Tibial nerve (tissue), 4 donors: ENCODE measurements at regions not wholly inside any gene's neighbourhood (a gene's known extent, or its start where the extent isn't known, plus 50 kb on each side); places are given as distances from the start of the nearest gene placed in this dataset.

Experiments used
- DNase-seq, 2 donors: peaks; one replicate each; pipeline ENCODE4 v3.0.0-alpha.2; 2019; ENCODE audit warnings: low spot score in 2 of 2
- H3K27ac ChIP-seq, 4 donors: fragments of 200-600 bp; sonication (generic) in 3 of 4; one replicate each; pipeline ENCODE4 v1.5.1; 2017 to 2019; ENCODE audit warnings: mild to moderate bottlenecking in 1 of 4
- H3K27me3 ChIP-seq, 2 donors: fragments of 200-600 bp; sonication (generic) in 1 of 2; one replicate each; pipeline versions ENCODE4 v1.5.1 to v1.6.0; 2017 to 2019
- H3K36me3 ChIP-seq, 3 donors: fragments of 200-600 bp; sonication (generic); one replicate each; pipeline ENCODE4 v1.5.1; 2018 to 2019
- H3K4me1 ChIP-seq, 4 donors: fragments of 200-600 bp; sonication (generic) in 3 of 4; one replicate each; pipeline ENCODE4 v1.5.1; 2017 to 2019
- H3K4me3 ChIP-seq, 4 donors: fragments of 200-600 bp; sonication (generic) in 3 of 4; one replicate each; pipeline ENCODE4 v1.5.1; 2017 to 2019; ENCODE audit warnings: mild to moderate bottlenecking in 1 of 4, moderate library complexity in 1 of 4
- H3K9me3 ChIP-seq, 4 donors: fragments of 200-600 bp; sonication (generic) in 3 of 4; one replicate each; pipeline ENCODE4 v1.5.1; 2017 to 2019
- EP300 ChIP-seq, 2 donors: sonication (generic); formaldehyde crosslinking; IDR thresholded peaks; one replicate each; pipeline ENCODE4 v1.6.1; 2017; ENCODE audit warnings: antibody characterized with exemption in 2 of 2, mild to moderate bottlenecking in 1 of 2
- POLR2A ChIP-seq, 2 donors: fragments of 450-650 bp; IDR thresholded peaks; one replicate each; pipeline ENCODE4 v1.6.1; 2017; ENCODE audit warnings: antibody characterized with exemption in 2 of 2, mild to moderate bottlenecking in 2 of 2, moderate library complexity in 2 of 2
- WGBS, 2 donors: methylation state at CpG; one replicate each; pipeline ENCODE4 v1.1.5; 2018; 5-methylcytosine and 5-hydroxymethylcytosine counted together
- TF ChIP-seq, protein P1 (sequence below), 5 experiments: fragments of 200-600 bp in 3 of 5; fragments of 450-650 bp in 2 of 5; sonication (generic) in 3 of 5; IDR thresholded peaks; one replicate each; pipeline ENCODE4 v1.5.1; 2016 to 2019; ENCODE audit warnings: antibody characterized with exemption in 5 of 5, mild to moderate bottlenecking in 3 of 5, moderate library complexity in 2 of 5

DNA sequence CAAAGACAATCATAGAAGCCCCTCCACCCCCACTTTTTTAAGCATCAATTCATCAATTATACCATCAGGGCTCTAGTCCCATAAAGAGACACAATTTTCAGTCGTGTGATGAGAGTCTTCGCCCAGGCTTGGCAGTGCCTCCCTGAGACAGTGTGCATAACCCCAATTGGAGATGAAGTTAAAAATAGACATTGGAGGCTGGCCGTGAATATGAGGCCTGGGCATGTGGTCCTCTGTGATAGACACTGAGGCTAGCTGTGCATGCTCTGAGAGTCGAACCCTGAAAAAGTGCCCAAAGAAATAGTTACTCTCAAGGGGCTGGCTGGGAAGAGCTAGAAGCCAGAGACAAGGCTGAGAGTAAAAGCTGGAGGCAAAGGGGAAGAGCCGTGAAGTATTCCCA is 248.6 kb upstream of the NR4A3 start:
- TF ChIP-seq, protein P1, sequence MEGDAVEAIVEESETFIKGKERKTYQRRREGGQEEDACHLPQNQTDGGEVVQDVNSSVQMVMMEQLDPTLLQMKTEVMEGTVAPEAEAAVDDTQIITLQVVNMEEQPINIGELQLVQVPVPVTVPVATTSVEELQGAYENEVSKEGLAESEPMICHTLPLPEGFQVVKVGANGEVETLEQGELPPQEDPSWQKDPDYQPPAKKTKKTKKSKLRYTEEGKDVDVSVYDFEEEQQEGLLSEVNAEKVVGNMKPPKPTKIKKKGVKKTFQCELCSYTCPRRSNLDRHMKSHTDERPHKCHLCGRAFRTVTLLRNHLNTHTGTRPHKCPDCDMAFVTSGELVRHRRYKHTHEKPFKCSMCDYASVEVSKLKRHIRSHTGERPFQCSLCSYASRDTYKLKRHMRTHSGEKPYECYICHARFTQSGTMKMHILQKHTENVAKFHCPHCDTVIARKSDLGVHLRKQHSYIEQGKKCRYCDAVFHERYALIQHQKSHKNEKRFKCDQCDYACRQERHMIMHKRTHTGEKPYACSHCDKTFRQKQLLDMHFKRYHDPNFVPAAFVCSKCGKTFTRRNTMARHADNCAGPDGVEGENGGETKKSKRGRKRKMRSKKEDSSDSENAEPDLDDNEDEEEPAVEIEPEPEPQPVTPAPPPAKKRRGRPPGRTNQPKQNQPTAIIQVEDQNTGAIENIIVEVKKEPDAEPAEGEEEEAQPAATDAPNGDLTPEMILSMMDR (IDR thresholded peaks at IDR 0.05): no peak
- TF ChIP-seq POLR2A (IDR thresholded peaks at IDR 0.05): no peak
- TF ChIP-seq EP300 (IDR thresholded peaks at IDR 0.05): no peak
- no peaks in the 10 kb centered on the region for H3K9me3 ChIP-seq
- H3K4me3 ChIP-seq: no peak overlapping the region
- no peaks in the 10 kb centered on the region for H3K27me3 ChIP-seq
- DNase-seq: no peak
- WGBS, 2 donors: 69 to 75% methylated on average over 5 of the region's 5 CpGs
- H3K4me1 ChIP-seq: no peaks in the 10 kb centered on the region
- H3K36me3 ChIP-seq: no peaks in the 10 kb centered on the region
- no peak overlapping the region for H3K27ac ChIP-seq

DNA sequence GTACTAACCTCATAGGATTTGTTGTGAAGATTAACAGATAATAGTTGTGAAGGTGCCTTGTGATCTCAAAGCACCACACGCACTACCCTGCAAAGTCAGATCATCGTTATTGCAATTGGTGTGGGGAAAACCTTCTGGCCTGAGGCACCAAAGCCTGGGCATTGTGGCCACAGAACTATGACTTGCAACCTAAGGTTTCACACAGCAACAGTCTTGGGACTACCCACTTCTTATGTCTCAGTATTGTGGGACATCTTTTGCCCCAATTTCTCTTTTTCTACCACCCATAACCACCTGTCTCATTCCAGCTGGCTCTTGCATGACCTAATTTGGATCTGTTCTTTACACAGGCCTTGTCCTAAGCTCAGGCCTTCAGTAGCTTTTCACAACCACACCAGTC is 247.8 kb upstream of the NR4A3 start:
- Histone ChIP-seq H3K27me3 (no peaks in the 10 kb centered on the region), H3K9me3 (no peaks in the 10 kb centered on the region), H3K36me3 (no peaks in the 10 kb centered on the region), H3K27ac (no peak overlapping the region), H3K4me1 (no peaks in the 10 kb centered on the region), H3K4me3 (no peak overlapping the region)
- WGBS, 2 donors: 92 to 100% methylated on average over 2 of the region's 2 CpGs
- no peak for DNase-seq
- no peak for TF ChIP-seq POLR2A (IDR thresholded peaks at IDR 0.05)
- no peak for TF ChIP-seq EP300 (IDR thresholded peaks at IDR 0.05)
- TF ChIP-seq, protein P1 (IDR thresholded peaks at IDR 0.05): no peak

DNA sequence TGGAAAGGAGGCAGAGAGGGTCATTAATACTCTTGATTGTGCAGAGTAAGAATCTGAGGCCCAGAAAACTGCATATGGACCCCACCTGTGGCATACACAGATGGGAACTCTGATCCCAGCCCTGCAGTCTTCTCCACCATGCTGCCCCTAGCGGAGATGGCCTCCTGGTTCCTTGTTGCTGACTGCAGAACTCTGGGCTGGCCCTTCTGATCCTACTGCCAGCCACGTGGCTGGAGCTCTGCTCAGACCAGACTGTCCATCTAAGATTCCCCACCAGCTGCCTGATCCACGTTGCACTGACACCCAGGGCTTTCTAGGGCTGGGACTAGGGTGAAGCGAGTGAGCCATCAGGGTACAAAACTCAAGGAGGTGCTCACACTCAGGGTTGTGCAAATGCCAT is 245.7 kb upstream of the NR4A3 start:
- Histone ChIP-seq H3K9me3 (no peaks in the 10 kb centered on the region), H3K4me3 (no peak overlapping the region), H3K27ac (no peak overlapping the region), H3K27me3 (no peaks in the 10 kb centered on the region), H3K4me1 (no peaks in the 10 kb centered on the region), H3K36me3 (no peaks in the 10 kb centered on the region)
- TF ChIP-seq POLR2A (IDR thresholded peaks at IDR 0.05) (no peak), EP300 (IDR thresholded peaks at IDR 0.05) (no peak)
- TF ChIP-seq, protein P1 (IDR thresholded peaks at IDR 0.05): no peak
- DNase-seq: no peak
- 79 to 80% methylated on average over 4 of the region's 4 CpGs for WGBS, 2 donors

DNA sequence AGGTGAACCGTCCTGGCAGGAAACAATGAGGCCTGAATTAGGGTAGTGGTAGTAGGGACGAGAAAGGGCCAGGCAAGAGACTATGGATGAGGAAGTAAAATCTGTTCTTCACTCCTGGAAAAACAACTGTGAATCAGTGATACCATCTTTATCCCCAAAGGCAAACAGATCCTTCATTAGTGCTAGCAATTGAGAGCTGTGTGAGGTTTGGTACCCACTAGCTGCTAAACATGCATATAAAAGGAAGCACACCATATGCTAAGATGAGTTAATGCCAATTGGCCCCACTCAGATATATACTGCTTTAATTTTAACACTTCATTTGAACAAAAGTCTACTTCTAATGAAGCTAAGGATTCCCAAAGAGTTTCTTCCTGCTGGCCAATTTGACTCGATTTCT is 244.8 kb upstream of the NR4A3 start:
- TF ChIP-seq, protein P1 (IDR thresholded peaks at IDR 0.05): no peak
- TF ChIP-seq EP300 (IDR thresholded peaks at IDR 0.05): no peak
- TF ChIP-seq POLR2A (IDR thresholded peaks at IDR 0.05): no peak
- Histone ChIP-seq H3K4me3 (no peak overlapping the region), H3K4me1 (no peaks in the 10 kb centered on the region), H3K9me3 (no peaks in the 10 kb centered on the region), H3K27me3 (no peaks in the 10 kb centered on the region), H3K36me3 (no peaks in the 10 kb centered on the region), H3K27ac (no peak overlapping the region)
- 85 to 89% methylated on average over 3 of the region's 3 CpGs for WGBS, 2 donors
- DNase-seq: no peak

DNA sequence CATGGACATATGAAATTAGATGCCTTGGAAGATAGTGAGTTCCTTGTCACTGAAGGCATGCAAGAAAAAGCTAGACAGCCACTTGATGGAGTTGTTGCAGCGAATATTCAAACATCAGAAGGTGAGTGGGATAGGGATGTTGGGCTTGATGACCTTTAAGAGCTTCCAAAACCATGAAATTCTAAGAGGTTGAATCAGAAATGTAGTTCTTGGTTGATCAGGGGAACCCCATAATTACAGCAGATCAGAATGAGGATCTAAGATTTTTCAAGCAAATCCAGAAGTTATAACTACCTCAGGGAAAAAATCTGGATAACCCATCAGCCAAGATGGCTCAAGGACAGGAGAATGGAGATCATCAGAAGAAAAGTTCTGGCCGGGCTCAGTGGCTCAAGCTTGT is 244.3 kb upstream of the NR4A3 start:
- Histone ChIP-seq H3K36me3 (no peaks in the 10 kb centered on the region), H3K27ac (no peak overlapping the region), H3K9me3 (no peaks in the 10 kb centered on the region), H3K27me3 (no peaks in the 10 kb centered on the region), H3K4me3 (no peak overlapping the region), H3K4me1 (no peaks in the 10 kb centered on the region)
- WGBS, 2 donors: 76 to 85% methylated on average over 2 of the region's 2 CpGs
- TF ChIP-seq POLR2A (IDR thresholded peaks at IDR 0.05): no peak
- no peak for DNase-seq

DNA sequence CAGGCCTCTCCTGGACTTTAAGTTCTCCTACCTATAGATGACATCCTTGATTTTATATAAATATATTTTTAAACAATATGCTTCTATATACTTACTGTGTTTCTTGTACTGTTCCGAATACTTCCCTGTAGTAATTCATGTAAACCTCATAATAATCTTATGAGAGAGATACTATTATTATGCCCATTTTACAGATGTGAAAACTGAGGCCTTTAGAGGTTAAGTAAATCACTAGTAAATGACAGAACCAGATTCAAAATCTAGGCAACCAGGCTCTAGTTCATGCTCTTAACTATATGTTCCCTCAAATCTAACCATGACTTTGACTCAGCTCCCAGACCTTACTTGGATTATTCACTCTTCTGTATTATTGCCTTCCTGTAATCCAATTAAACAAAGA is 243.0 kb upstream of the NR4A3 start:
- TF ChIP-seq POLR2A (IDR thresholded peaks at IDR 0.05): no peak
- no peak for TF ChIP-seq EP300 (IDR thresholded peaks at IDR 0.05)
- TF ChIP-seq, protein P1 (IDR thresholded peaks at IDR 0.05): no peak
- no peak for DNase-seq
- Histone ChIP-seq H3K27ac (no peak overlapping the region), H3K9me3 (no peaks in the 10 kb centered on the region), H3K36me3 (no peaks in the 10 kb centered on the region), H3K4me1 (no peaks in the 10 kb centered on the region), H3K4me3 (no peak overlapping the region), H3K27me3 (no peaks in the 10 kb centered on the region)
- WGBS, 2 donors: 90 to 98% methylated on average over 1 of the region's 1 CpG
